Mammary epithelial cell (primary cell): ENCODE measurements at regions not wholly inside any gene's neighbourhood (a gene's known extent, or its start where the extent isn't known, plus 50 kb on each side); places are given as distances from the start of the nearest gene placed in this dataset.

Experiments
- EZH2 ChIP-seq: IDR thresholded peaks from 2 replicates; pipeline ENCODE4 v1.6.1; 2012; ENCODE audit warnings: low read length, inconsistent platforms, borderline replicate concordance
- TF ChIP-seq, protein P1 (sequence below), 2 donors: IDR thresholded peaks in 1 of 2; conservative IDR thresholded peaks in 1 of 2; 2 replicates each; pipeline ENCODE4 v1.5.1; 2011 to 2012; ENCODE audit warnings: inconsistent platforms in 2 of 2, low read length in 2 of 2, mild to moderate bottlenecking in 2 of 2, control low read depth in 1 of 2, low read depth in 1 of 2; ENCODE audit not compliant: insufficient read depth in 1 of 2; ENCODE audit errors: extremely low read depth in 1 of 2

DNA sequence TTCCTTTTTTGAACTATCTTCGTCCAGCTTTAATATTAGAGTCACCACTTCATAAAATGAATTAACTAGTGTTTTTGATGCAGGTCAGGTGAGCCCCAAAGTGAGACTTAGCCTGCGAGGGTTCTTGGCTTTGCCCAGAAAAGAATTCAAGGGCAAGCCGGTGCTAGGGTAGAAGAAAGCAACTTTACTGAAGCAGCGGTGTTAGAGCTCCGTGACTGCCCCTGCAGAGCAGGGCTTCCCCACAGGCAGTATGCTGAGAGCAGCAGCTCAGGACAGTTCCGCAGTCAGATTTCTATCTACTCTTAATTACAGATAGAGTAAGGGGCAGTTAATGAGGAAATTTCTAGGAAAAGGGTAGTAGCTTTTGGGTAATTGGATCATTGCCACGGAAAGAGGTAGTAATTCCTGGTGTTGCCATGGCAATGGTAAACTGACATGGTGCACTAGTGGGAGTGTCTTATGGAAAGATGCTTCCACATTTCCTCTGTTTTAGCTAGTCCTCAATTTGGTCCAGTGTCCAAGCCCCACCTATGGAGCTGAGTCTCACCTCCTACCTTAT lies 432.2 kb upstream of the ZNF507 start:
- TF ChIP-seq, protein P1, sequence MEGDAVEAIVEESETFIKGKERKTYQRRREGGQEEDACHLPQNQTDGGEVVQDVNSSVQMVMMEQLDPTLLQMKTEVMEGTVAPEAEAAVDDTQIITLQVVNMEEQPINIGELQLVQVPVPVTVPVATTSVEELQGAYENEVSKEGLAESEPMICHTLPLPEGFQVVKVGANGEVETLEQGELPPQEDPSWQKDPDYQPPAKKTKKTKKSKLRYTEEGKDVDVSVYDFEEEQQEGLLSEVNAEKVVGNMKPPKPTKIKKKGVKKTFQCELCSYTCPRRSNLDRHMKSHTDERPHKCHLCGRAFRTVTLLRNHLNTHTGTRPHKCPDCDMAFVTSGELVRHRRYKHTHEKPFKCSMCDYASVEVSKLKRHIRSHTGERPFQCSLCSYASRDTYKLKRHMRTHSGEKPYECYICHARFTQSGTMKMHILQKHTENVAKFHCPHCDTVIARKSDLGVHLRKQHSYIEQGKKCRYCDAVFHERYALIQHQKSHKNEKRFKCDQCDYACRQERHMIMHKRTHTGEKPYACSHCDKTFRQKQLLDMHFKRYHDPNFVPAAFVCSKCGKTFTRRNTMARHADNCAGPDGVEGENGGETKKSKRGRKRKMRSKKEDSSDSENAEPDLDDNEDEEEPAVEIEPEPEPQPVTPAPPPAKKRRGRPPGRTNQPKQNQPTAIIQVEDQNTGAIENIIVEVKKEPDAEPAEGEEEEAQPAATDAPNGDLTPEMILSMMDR (conservative IDR thresholded peaks at IDR 0.05 in 1 of 2, IDR thresholded peaks at IDR 0.05 in 1 of 2; ENCODE audit: extremely low read depth in 1 of 2, insufficient read depth in 1 of 2, low read depth in 1 of 2, low read length in 2 of 2), result no peak
- no peak for TF ChIP-seq EZH2
